ENCODE measurements at regions not wholly inside any gene's neighbourhood (a gene's known extent, or its start where the extent isn't known, plus 50 kb on each side); places are given as distances from the start of the nearest gene placed in this dataset.

GRCh38 chr2:67844024-67844540 lies 218.7 kb downstream of the C1D start:
- peaks cover 5% of the 10 kb centered on the region; the same call in 1 of the 2 replicates for H3K4me1 ChIP-seq
- no TSS peak for BruUV-seq (replicated peaks)
- ChIA-PET POLR2A (no interaction called here), CTCF (no interaction called here)
- no peak for DNase-seq
- TF ChIP-seq CTCF (IDR thresholded peaks at IDR 0.05; ENCODE audit: insufficient read depth in 1 of 2, low read depth in 1 of 2, low read length in 1 of 2, severe bottlenecking in 1 of 2, unreplicated experiment in 1 of 2), result no peak
- H3K4me3 ChIP-seq (ENCODE audit: low read depth, low read length), result no peak overlapping the region
- Mint-ChIP-seq H3K4me3 (ENCODE audit: unreplicated experiment) (no peak overlapping the region), H3K27ac (ENCODE audit: unreplicated experiment) (no peak overlapping the region), H3K4me1 (ENCODE audit: low read depth, unreplicated experiment) (no peaks in the 10 kb centered on the region), H3K36me3 (ENCODE audit: insufficient read depth, unreplicated experiment) (no peaks in the 10 kb centered on the region), H3K27me3 (ENCODE audit: insufficient read depth, unreplicated experiment) (peaks cover 3% of the 10 kb centered on the region), H3K9me3 (ENCODE audit: unreplicated experiment) (no peaks in the 10 kb centered on the region)
- intact Hi-C loops (cut with micrococcal nuclease; ENCODE audit: unreplicated experiment), result loop anchor here (5.0 to 10.0 kb wide), 2 partner anchors 519 to 1417 kb away; no protein-coding TSS in a partner anchor
- H3K9me3 ChIP-seq, result no peaks in the 10 kb centered on the region
- H3K27me3 ChIP-seq (replicated peaks; ENCODE audit: control insufficient read depth, insufficient read depth, low read length), result no peaks in the 10 kb centered on the region
- no peaks in the 10 kb centered on the region for H3K36me3 ChIP-seq (ENCODE audit: control insufficient read depth, insufficient read depth, low read length)

GRCh38 chr2:67845621-67846369 lies 217.0 kb downstream of the C1D start:
- Histone ChIP-seq H3K27me3 (replicated peaks; ENCODE audit: control insufficient read depth, insufficient read depth, low read length) (no peaks in the 10 kb centered on the region), H3K4me3 (ENCODE audit: low read depth, low read length) (no peak overlapping the region), H3K9me3 (no peaks in the 10 kb centered on the region), H3K36me3 (ENCODE audit: control insufficient read depth, insufficient read depth, low read length) (no peaks in the 10 kb centered on the region), H3K4me1 (peaks cover 5% of the 10 kb centered on the region; the same call in 1 of the 2 replicates)
- ChIA-PET CTCF (interaction anchor here (0.6 to 1.2 kb wide), 5 partner anchors 25 to 445 kb away, joined by 3 to 6 read pairs (median 4); no protein-coding TSS in a partner anchor), POLR2A (interaction anchor here (0.7 kb wide), 1 partner anchor 296 kb away, joined by 3 read pairs; no protein-coding TSS in a partner anchor)
- Mint-ChIP-seq H3K36me3 (ENCODE audit: insufficient read depth, unreplicated experiment) (no peaks in the 10 kb centered on the region), H3K9me3 (ENCODE audit: unreplicated experiment) (no peaks in the 10 kb centered on the region), H3K4me3 (ENCODE audit: unreplicated experiment) (peak overlapping the region; percentile 46), H3K27me3 (ENCODE audit: insufficient read depth, unreplicated experiment) (peaks cover 3% of the 10 kb centered on the region), H3K4me1 (ENCODE audit: low read depth, unreplicated experiment) (no peaks in the 10 kb centered on the region), H3K27ac (ENCODE audit: unreplicated experiment) (no peak overlapping the region)
- intact Hi-C loops (cut with micrococcal nuclease; ENCODE audit: unreplicated experiment), result loop anchor here (1.0 to 10.0 kb wide), 4 partner anchors 46 to 521 kb away; no protein-coding TSS in a partner anchor
- TF ChIP-seq CTCF (IDR thresholded peaks at IDR 0.05; ENCODE audit: insufficient read depth in 1 of 2, low read depth in 1 of 2, low read length in 1 of 2, severe bottlenecking in 1 of 2, unreplicated experiment in 1 of 2), result no peak
- no peak for DNase-seq
- BruUV-seq (replicated peaks), result no TSS peak

- DNase-seq, result peak; percentile 83 to 85
- Mint-ChIP-seq H3K9me3 (ENCODE audit: unreplicated experiment) (no peaks in the 10 kb centered on the region), H3K27ac (ENCODE audit: unreplicated experiment) (no peak overlapping the region), H3K36me3 (ENCODE audit: insufficient read depth, unreplicated experiment) (no peaks in the 10 kb centered on the region), H3K27me3 (ENCODE audit: insufficient read depth, unreplicated experiment) (peaks cover 3% of the 10 kb centered on the region), H3K4me1 (ENCODE audit: low read depth, unreplicated experiment) (no peaks in the 10 kb centered on the region), H3K4me3 (ENCODE audit: unreplicated experiment) (peak overlapping the region; percentile 46)
- intact Hi-C loops (cut with micrococcal nuclease; ENCODE audit: unreplicated experiment), result loop anchor here (1.0 to 10.0 kb wide), 4 partner anchors 45 to 522 kb away; no protein-coding TSS in a partner anchor
- Histone ChIP-seq H3K9me3 (no peaks in the 10 kb centered on the region), H3K4me3 (ENCODE audit: low read depth, low read length) (no peak overlapping the region), H3K4me1 (peaks cover 5% of the 10 kb centered on the region; the same call in 1 of the 2 replicates), H3K36me3 (ENCODE audit: control insufficient read depth, insufficient read depth, low read length) (no peaks in the 10 kb centered on the region), H3K27me3 (replicated peaks; ENCODE audit: control insufficient read depth, insufficient read depth, low read length) (no peaks in the 10 kb centered on the region)
- no TSS peak for BruUV-seq (replicated peaks)
- POLR2A ChIA-PET, result no interaction called here
- CTCF ChIA-PET, result interaction anchor here (0.6 to 1.2 kb wide), 5 partner anchors 24 to 446 kb away, joined by 3 to 6 read pairs (median 4); no protein-coding TSS in a partner anchor
- peak; percentile 78 to 81 for TF ChIP-seq CTCF (IDR thresholded peaks at IDR 0.05; ENCODE audit: insufficient read depth in 1 of 2, low read depth in 1 of 2, low read length in 1 of 2, severe bottlenecking in 1 of 2, unreplicated experiment in 1 of 2)
These were observed 216.3 kb downstream of the C1D start for GRCh38 chr2:67846370-67847070.
